ENCODE measurements at regions not wholly inside any gene's neighbourhood (a gene's known extent, or its start where the extent isn't known, plus 50 kb on each side); places are given as distances from the start of the nearest gene placed in this dataset.

DNA sequence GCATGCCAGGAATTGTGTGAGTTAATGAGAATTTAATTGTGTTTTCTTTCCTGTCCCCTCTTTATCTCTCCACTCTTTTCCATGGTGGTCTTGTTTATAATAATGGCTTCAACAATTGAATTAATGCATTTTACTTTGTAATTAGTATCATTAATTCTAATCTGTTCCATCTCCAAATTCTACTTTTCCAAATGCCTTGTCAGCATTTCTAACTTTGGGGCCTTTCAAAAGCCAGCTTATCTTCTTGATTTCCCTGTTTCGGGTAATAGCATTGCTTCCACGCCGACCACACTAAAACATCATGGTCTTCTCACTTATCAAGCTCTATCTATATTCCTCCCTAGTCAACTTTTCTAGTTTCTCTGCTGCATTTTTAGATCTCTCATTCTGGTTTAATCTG lies 54.2 kb upstream of the RMST start:
- Histone ChIP-seq H3K36me3 (no peaks in the 10 kb centered on the region), H3K4me1 (no peaks in the 10 kb centered on the region), H3K27me3 (no peaks in the 10 kb centered on the region), H3K4me3 (no peak overlapping the region), H3K9me3 (no peaks in the 10 kb centered on the region), H3K27ac (no peak overlapping the region)
- no peak for DNase-seq
- no peak for TF ChIP-seq POLR2A (IDR thresholded peaks at IDR 0.05)
- TF ChIP-seq POLR2AphosphoS5 (IDR thresholded peaks at IDR 0.05): no peak
- TF ChIP-seq EP300 (IDR thresholded peaks at IDR 0.05): no peak
- TF ChIP-seq, protein P1, sequence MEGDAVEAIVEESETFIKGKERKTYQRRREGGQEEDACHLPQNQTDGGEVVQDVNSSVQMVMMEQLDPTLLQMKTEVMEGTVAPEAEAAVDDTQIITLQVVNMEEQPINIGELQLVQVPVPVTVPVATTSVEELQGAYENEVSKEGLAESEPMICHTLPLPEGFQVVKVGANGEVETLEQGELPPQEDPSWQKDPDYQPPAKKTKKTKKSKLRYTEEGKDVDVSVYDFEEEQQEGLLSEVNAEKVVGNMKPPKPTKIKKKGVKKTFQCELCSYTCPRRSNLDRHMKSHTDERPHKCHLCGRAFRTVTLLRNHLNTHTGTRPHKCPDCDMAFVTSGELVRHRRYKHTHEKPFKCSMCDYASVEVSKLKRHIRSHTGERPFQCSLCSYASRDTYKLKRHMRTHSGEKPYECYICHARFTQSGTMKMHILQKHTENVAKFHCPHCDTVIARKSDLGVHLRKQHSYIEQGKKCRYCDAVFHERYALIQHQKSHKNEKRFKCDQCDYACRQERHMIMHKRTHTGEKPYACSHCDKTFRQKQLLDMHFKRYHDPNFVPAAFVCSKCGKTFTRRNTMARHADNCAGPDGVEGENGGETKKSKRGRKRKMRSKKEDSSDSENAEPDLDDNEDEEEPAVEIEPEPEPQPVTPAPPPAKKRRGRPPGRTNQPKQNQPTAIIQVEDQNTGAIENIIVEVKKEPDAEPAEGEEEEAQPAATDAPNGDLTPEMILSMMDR (IDR thresholded peaks at IDR 0.05): no peak
- intact Hi-C loops (cut with DNase I): no loop called here
- 62 to 93% methylated on average over 3 of the region's 3 CpGs for WGBS, 2 donors

DNA sequence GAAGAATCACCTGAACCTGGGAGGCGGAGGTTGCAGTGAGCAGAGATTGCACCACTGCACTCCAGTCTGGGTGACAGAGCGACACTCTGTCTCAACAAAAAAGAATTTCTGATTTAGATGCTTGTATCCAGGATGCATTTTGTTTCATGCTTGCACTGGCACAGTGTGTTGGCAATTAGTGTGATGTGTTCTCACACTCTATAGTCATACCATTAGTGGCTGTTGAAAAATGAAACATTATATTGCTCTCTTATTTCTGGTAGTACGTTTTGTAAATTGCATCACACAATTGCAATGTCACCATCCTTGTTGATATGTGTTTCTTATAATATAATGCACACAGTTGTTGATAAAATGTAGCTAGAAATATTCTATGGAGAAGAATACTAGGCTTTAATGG lies 51.3 kb upstream of the RMST start:
- H3K36me3 ChIP-seq: no peaks in the 10 kb centered on the region
- H3K4me3 ChIP-seq: no peak overlapping the region
- no peaks in the 10 kb centered on the region for H3K27me3 ChIP-seq
- H3K9me3 ChIP-seq: no peaks in the 10 kb centered on the region
- H3K4me1 ChIP-seq: no peaks in the 10 kb centered on the region
- no peak for DNase-seq
- intact Hi-C loops (cut with DNase I): no loop called here
- TF ChIP-seq, protein P1 (IDR thresholded peaks at IDR 0.05): no peak
- TF ChIP-seq POLR2A (IDR thresholded peaks at IDR 0.05) (no peak), EP300 (IDR thresholded peaks at IDR 0.05) (no peak), POLR2AphosphoS5 (IDR thresholded peaks at IDR 0.05) (no peak)
- WGBS, 2 donors: 69 to 81% methylated on average over 3 of the region's 3 CpGs
- H3K27ac ChIP-seq: no peak overlapping the region

Measured in sigmoid colon (tissue), 6 donors.